OCI-LY3 (cell line): ENCODE measurements at regions not wholly inside any gene's neighbourhood (a gene's known extent, or its start where the extent isn't known, plus 50 kb on each side); places are given as distances from the start of the nearest gene placed in this dataset.

Experiments
- EZH2phosphoT487 ChIP-seq: fragments of 200-600 bp; shearing (Covaris generic); IDR thresholded peaks from 2 replicates; pipeline ENCODE4 v1.6.1; 2018; ENCODE audit warnings: antibody characterized with exemption, mixed run types, low read depth
- TF ChIP-seq, protein P1 (sequence below): fragments of 200-600, 300-600 bp; sonication (generic); IDR thresholded peaks from 2 replicates; pipeline ENCODE4 v1.5.1; 2014; ENCODE audit warnings: antibody characterized with exemption, low read length, low read depth

DNA sequence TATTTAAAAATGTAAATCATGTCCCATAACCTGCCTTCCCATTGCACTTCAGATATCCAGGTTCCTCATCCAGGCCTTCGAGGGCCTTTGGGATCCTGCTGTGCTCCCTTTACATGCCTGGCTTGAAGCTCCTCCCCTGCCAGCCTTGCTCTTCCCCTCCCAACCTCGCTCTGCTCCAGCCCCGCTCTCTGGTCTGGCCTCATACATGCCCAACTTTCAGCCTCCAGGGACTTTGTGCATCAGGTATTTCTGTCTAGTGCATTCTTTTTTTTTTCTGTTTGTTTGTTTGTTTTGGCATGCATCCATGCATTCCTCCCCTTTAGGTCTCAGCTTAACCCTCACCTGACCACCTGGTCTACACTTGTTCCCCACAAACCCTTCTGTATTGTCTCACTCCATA, 160.3 kb downstream of the SNX10 start:
- TF ChIP-seq, protein P1, sequence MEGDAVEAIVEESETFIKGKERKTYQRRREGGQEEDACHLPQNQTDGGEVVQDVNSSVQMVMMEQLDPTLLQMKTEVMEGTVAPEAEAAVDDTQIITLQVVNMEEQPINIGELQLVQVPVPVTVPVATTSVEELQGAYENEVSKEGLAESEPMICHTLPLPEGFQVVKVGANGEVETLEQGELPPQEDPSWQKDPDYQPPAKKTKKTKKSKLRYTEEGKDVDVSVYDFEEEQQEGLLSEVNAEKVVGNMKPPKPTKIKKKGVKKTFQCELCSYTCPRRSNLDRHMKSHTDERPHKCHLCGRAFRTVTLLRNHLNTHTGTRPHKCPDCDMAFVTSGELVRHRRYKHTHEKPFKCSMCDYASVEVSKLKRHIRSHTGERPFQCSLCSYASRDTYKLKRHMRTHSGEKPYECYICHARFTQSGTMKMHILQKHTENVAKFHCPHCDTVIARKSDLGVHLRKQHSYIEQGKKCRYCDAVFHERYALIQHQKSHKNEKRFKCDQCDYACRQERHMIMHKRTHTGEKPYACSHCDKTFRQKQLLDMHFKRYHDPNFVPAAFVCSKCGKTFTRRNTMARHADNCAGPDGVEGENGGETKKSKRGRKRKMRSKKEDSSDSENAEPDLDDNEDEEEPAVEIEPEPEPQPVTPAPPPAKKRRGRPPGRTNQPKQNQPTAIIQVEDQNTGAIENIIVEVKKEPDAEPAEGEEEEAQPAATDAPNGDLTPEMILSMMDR, result no peak
- TF ChIP-seq EZH2phosphoT487, result no peak
